ENCODE measurements at regions not wholly inside any gene's neighbourhood (a gene's known extent, or its start where the extent isn't known, plus 50 kb on each side); places are given as distances from the start of the nearest gene placed in this dataset.
"Not testable (repeated sequence)": the region's sequence is repeated elsewhere in the genome, so short reads cannot be mapped to it uniquely, and the experiment has no call there.

DNA sequence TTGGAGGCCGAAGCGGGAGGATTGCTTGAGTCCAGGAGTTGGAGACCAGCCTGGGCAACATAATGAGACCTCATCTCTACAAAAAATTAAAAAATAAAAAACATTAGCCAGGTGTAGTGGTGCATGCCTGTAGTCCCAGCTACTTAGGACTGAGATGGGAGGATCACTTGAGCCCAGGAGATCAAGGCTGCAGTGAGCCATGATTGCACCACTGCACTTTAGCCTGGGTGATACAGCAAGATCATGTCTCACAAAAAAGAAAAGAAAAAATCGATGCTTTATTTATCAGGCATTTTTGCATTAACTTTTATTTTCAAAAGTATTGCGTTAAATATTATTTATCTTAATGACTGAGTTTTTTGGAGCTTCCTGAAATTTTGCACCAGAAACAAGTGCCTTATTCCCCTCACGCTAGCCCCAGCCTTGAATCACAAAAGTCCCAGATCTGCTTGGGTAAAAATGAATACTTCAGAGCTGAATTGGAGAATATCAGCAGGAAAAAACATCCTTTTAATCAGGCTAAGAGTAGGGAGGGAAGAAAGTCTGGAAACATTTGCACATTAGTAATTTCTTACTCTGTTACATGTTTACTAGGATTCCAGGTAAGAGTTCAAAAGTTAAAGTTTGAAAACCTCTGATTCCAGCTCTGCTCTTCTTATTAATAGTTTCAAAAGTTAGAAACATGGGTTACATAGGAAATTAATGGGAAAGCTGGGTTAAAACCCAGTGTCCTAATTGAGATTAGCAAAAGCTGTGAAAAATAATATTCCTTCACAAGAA is 111.4 kb upstream of the FOXN2 start:
- Mint-ChIP-seq H3K36me3 (ENCODE audit: insufficient read depth, unreplicated experiment) (no peaks in the 10 kb centered on the region), H3K4me1 (ENCODE audit: insufficient read depth, unreplicated experiment) (peaks cover 10% of the 10 kb centered on the region), H3K27me3 (ENCODE audit: insufficient read depth, unreplicated experiment) (no peaks in the 10 kb centered on the region), H3K4me3 (ENCODE audit: unreplicated experiment) (no peak overlapping the region), H3K27ac (ENCODE audit: low read depth, unreplicated experiment) (no peak overlapping the region), H3K9me3 (ENCODE audit: unreplicated experiment) (no peaks in the 10 kb centered on the region)
- ChIA-PET CTCF (interaction anchor here (1.1 to 1.5 kb wide), 2 partner anchors 10 to 68 kb away, joined by 3 to 4 read pairs; no protein-coding TSS in a partner anchor), POLR2A (interaction anchor here (0.7 kb wide), 2 partner anchors 43 to 96 kb away, joined by 3 read pairs; no protein-coding TSS in a partner anchor)
- TF ChIP-seq, protein P1, sequence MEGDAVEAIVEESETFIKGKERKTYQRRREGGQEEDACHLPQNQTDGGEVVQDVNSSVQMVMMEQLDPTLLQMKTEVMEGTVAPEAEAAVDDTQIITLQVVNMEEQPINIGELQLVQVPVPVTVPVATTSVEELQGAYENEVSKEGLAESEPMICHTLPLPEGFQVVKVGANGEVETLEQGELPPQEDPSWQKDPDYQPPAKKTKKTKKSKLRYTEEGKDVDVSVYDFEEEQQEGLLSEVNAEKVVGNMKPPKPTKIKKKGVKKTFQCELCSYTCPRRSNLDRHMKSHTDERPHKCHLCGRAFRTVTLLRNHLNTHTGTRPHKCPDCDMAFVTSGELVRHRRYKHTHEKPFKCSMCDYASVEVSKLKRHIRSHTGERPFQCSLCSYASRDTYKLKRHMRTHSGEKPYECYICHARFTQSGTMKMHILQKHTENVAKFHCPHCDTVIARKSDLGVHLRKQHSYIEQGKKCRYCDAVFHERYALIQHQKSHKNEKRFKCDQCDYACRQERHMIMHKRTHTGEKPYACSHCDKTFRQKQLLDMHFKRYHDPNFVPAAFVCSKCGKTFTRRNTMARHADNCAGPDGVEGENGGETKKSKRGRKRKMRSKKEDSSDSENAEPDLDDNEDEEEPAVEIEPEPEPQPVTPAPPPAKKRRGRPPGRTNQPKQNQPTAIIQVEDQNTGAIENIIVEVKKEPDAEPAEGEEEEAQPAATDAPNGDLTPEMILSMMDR (IDR thresholded peaks at IDR 0.05; ENCODE audit: unreplicated experiment) = no peak
- intact Hi-C loops (cut with micrococcal nuclease) = no loop called here
- BruUV-seq (replicated peaks) = no TSS peak
- no peak for DNase-seq (ENCODE audit: unreplicated experiment)

DNA sequence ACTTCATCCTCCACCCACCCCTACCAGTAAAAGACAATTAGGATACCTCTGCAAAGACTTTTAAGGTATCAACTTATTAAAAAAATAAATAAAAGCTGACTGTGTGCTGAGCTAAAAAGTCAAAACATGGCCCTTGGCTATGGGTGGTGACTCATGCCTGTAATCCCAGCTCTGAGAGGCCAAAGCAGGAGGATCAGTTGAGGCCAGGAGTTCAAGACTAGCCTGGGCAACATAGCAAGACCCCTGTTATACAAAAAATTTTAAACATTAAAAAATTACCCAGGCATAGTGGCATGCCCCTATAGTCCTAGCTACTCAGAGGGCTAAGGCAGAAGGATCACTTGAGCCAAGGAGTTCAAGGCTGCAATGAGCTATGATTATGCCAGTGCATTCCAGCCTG is 110.8 kb upstream of the FOXN2 start:
- no peaks in the 10 kb centered on the region for H3K27me3 Mint-ChIP-seq (ENCODE audit: insufficient read depth, unreplicated experiment)
- no TSS peak for BruUV-seq (replicated peaks)
- TF ChIP-seq, protein P1 (IDR thresholded peaks at IDR 0.05; ENCODE audit: unreplicated experiment) = no peak
- no peaks in the 10 kb centered on the region for H3K9me3 Mint-ChIP-seq (ENCODE audit: unreplicated experiment)
- POLR2A ChIA-PET = interaction anchor here (0.7 kb wide), 2 partner anchors 44 to 96 kb away, joined by 3 read pairs; no protein-coding TSS in a partner anchor
- intact Hi-C loops (cut with micrococcal nuclease) = no loop called here
- no peak for DNase-seq (ENCODE audit: unreplicated experiment)
- H3K27ac Mint-ChIP-seq (ENCODE audit: low read depth, unreplicated experiment) = no peak overlapping the region
- peaks cover 13% of the 10 kb centered on the region for H3K4me1 Mint-ChIP-seq (ENCODE audit: insufficient read depth, unreplicated experiment)
- CTCF ChIA-PET = interaction anchor here (1.1 to 1.5 kb wide), 2 partner anchors 10 to 68 kb away, joined by 3 to 4 read pairs; no protein-coding TSS in a partner anchor
- no peak overlapping the region for H3K4me3 Mint-ChIP-seq (ENCODE audit: unreplicated experiment)
- no peaks in the 10 kb centered on the region for H3K36me3 Mint-ChIP-seq (ENCODE audit: insufficient read depth, unreplicated experiment)

DNA sequence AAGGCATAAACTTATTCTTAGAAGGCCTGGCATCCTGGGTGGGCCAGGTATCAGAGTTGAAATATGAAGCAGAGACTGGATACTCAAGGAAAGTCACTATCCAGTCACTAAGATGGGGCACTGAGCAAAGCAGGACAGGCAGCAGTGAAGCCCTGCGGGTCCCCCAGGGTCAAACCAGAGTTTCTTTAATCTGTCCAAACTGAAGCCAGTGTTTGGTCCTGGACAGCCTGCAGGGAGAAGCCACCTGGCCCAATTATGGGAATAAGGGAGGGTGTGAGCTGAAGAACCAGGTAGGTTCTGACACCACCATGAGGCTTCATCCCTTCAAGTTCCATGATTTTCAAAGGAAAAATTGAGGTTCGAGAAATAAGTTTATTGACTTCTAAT is 109.7 kb upstream of the FOXN2 start:
- DNase-seq (ENCODE audit: unreplicated experiment) = no peak
- peaks cover 22% of the 10 kb centered on the region for H3K4me1 Mint-ChIP-seq (ENCODE audit: insufficient read depth, unreplicated experiment)
- no peaks in the 10 kb centered on the region for H3K9me3 Mint-ChIP-seq (ENCODE audit: unreplicated experiment)
- no peaks in the 10 kb centered on the region for H3K27me3 Mint-ChIP-seq (ENCODE audit: insufficient read depth, unreplicated experiment)
- TF ChIP-seq, protein P1 (IDR thresholded peaks at IDR 0.05; ENCODE audit: unreplicated experiment) = no peak
- no TSS peak for BruUV-seq (replicated peaks)
- POLR2A ChIA-PET = interaction anchor here (1.0 kb wide), 1 partner anchor 92 kb away, joined by 4 read pairs; no protein-coding TSS in a partner anchor
- H3K27ac Mint-ChIP-seq (ENCODE audit: low read depth, unreplicated experiment) = no peak overlapping the region
- intact Hi-C loops (cut with micrococcal nuclease) = no loop called here
- no peak overlapping the region for H3K4me3 Mint-ChIP-seq (ENCODE audit: unreplicated experiment)
- CTCF ChIA-PET = no interaction called here
- no peaks in the 10 kb centered on the region for H3K36me3 Mint-ChIP-seq (ENCODE audit: insufficient read depth, unreplicated experiment)

DNA sequence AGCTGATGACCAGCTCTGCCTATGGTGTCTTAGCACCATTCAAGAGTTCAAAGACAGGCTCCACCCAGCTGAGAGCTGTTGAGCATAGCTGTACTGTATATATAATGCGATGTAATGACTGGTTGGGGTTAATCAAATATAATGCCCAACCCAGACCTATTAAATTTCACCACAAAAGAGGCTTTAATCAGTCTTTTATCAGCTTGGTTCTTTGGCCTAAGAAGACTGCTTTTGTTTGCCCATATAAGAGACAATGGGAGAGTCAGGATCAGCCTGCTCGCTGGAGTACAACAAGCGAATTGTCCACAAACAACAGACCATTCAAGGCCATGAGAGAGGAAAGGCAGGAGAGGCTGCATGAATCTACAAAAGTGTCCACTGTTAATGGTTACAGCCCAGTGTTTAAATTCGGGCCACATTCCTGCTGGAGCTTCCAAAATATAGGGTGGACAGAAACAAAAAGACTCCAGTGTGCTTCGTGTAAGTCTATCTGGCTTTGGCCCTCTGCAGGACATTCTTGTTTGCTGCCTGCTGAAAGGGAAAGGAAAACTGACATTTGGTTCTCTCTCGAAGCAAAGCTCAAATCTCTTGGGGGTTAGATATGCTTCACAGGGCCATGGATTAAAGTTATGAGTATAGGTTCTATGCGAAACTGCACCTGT is 109.2 kb upstream of the FOXN2 start:
- Mint-ChIP-seq H3K4me3 (ENCODE audit: unreplicated experiment) (no peak overlapping the region), H3K27ac (ENCODE audit: low read depth, unreplicated experiment) (no peak overlapping the region), H3K9me3 (ENCODE audit: unreplicated experiment) (no peaks in the 10 kb centered on the region), H3K27me3 (ENCODE audit: insufficient read depth, unreplicated experiment) (no peaks in the 10 kb centered on the region), H3K36me3 (ENCODE audit: insufficient read depth, unreplicated experiment) (no peaks in the 10 kb centered on the region), H3K4me1 (ENCODE audit: insufficient read depth, unreplicated experiment) (peaks cover 22% of the 10 kb centered on the region)
- ChIA-PET POLR2A (interaction anchor here (0.7 to 1.0 kb wide), 2 partner anchors 92 to 782 kb away, joined by 3 to 4 read pairs; no protein-coding TSS in a partner anchor), CTCF (interaction anchor here (0.7 kb wide), 1 partner anchor 220 kb away, joined by 3 read pairs; no protein-coding TSS in a partner anchor)
- no TSS peak for BruUV-seq (replicated peaks)
- no peak for DNase-seq (ENCODE audit: unreplicated experiment)
- intact Hi-C loops (cut with micrococcal nuclease) = no loop called here
- TF ChIP-seq, protein P1 (IDR thresholded peaks at IDR 0.05; ENCODE audit: unreplicated experiment) = no peak

DNA sequence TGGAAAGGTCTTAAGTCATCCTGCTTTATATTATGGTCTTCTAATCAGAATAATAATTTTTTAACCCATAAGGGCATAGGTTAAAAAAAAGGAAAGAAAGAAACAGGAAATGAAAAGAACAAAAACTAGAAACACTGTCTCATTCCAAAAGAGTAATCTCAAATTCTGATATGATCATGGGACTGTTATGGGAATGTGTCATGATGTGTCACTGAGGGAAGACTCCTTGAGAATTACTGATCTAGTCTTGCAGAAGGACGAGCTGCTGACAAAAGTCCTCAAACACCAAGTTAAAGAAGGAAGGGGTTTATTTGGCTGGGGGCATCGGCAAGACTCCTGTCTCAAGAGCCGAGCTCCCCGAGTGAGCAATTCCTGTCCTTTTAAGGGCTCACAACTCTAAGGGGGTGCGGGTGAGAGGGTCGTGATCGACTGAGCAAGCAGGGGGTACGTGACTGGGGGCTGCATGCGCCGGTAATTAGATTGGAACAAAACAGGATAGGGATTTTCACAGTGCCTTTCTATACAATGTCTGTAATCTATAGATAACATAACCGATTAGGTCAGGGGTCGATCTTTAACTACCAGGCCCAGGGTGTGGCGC is 108.3 kb upstream of the FOXN2 start:
- H3K27ac Mint-ChIP-seq (ENCODE audit: low read depth, unreplicated experiment); H3K27me3 Mint-ChIP-seq (ENCODE audit: insufficient read depth, unreplicated experiment); BruUV-seq (replicated peaks); H3K36me3 Mint-ChIP-seq (ENCODE audit: insufficient read depth, unreplicated experiment); H3K9me3 Mint-ChIP-seq (ENCODE audit: unreplicated experiment); H3K4me3 Mint-ChIP-seq (ENCODE audit: unreplicated experiment); intact Hi-C loops (cut with micrococcal nuclease); DNase-seq (ENCODE audit: unreplicated experiment): not testable (repeated sequence)
- CTCF ChIA-PET = interaction anchor here (0.6 to 0.7 kb wide), 4 partner anchors 13 to 220 kb away, joined by 3 read pairs; no protein-coding TSS in a partner anchor
- peaks cover 22% of the 10 kb centered on the region for H3K4me1 Mint-ChIP-seq (ENCODE audit: insufficient read depth, unreplicated experiment)
- POLR2A ChIA-PET = interaction anchor here (1.0 kb wide), 1 partner anchor 93 kb away, joined by 4 read pairs; no protein-coding TSS in a partner anchor

All from MCF 10A (cell line).